ENCODE measurements at regions not wholly inside any gene's neighbourhood (a gene's known extent, or its start where the extent isn't known, plus 50 kb on each side); places are given as distances from the start of the nearest gene placed in this dataset.

DNA sequence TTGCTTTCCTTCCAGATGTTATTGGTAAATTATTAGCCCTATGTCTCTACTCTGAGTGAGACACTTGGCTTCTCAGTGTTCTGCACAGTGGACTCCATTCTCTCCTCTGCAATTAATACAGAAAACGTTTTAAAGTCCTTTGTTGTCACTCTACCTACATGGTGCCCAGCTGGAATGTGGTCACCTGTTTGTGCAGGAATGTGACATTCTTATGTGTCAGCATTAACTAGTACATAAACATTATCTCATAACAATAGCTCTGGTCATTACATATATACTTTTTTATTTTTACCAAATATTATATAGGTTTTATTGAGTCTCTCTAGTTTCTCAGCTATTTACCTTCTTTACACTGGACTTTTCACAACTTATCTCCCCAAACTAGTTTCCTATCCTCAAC, 147.0 kb upstream of the KCNMB2 start:
- no peak for TF ChIP-seq CTCF (conservative IDR thresholded peaks at IDR 0.05)
- TF ChIP-seq EZH2 (IDR thresholded peaks at IDR 0.05; ENCODE audit: low read depth): no peak

All from PC-9 (cell line).